ENCODE measurements at regions not wholly inside any gene's neighbourhood (a gene's known extent, or its start where the extent isn't known, plus 50 kb on each side); places are given as distances from the start of the nearest gene placed in this dataset.
A peak's percentile ranks its signal among the peaks of the same experiment; 100 is the strongest.
"Not testable (repeated sequence)": the region's sequence is repeated elsewhere in the genome, so short reads cannot be mapped to it uniquely, and the experiment has no call there.

GRCh38 chr12:43193096-43193495 lies 358.9 kb downstream of the ADAMTS20 start (continued):
- TF ChIP-seq IKZF3 (tag by site-specific recombination; IDR thresholded peaks at IDR 0.05) (0 out of 2 replicates have a peak, but pooled peaks have one; percentile 18), ZXDB (tag by site-specific recombination; IDR thresholded peaks at IDR 0.05) (peak; percentile 76), HOXD13 (CRISPR knock-in tag; IDR thresholded peaks at IDR 0.05; ENCODE audit: borderline replicate concordance) (0 out of 2 replicates have a peak, but pooled peaks have one; percentile 19), OSR2 (tag by site-specific recombination; IDR thresholded peaks at IDR 0.05) (peak; percentile 78), ZBTB44 (tag by site-specific recombination; IDR thresholded peaks at IDR 0.05) (peak; percentile 31; the same call in 1 of the 2 replicates), ZNF596 (tag by site-specific recombination; IDR thresholded peaks at IDR 0.05) (peak; percentile 48; the same call in 1 of the 2 replicates), KLF8 (tag by site-specific recombination; IDR thresholded peaks at IDR 0.05) (peak; percentile 52)
- TF ChIP-seq, protein P1, sequence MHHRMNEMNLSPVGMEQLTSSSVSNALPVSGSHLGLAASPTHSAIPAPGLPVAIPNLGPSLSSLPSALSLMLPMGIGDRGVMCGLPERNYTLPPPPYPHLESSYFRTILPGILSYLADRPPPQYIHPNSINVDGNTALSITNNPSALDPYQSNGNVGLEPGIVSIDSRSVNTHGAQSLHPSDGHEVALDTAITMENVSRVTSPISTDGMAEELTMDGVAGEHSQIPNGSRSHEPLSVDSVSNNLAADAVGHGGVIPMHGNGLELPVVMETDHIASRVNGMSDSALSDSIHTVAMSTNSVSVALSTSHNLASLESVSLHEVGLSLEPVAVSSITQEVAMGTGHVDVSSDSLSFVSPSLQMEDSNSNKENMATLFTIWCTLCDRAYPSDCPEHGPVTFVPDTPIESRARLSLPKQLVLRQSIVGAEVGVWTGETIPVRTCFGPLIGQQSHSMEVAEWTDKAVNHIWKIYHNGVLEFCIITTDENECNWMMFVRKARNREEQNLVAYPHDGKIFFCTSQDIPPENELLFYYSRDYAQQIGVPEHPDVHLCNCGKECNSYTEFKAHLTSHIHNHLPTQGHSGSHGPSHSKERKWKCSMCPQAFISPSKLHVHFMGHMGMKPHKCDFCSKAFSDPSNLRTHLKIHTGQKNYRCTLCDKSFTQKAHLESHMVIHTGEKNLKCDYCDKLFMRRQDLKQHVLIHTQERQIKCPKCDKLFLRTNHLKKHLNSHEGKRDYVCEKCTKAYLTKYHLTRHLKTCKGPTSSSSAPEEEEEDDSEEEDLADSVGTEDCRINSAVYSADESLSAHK (tag by site-specific recombination; IDR thresholded peaks at IDR 0.05) = peak; percentile 74; the same call in 1 of the 2 replicates
- TF ChIP-seq, protein P2, sequence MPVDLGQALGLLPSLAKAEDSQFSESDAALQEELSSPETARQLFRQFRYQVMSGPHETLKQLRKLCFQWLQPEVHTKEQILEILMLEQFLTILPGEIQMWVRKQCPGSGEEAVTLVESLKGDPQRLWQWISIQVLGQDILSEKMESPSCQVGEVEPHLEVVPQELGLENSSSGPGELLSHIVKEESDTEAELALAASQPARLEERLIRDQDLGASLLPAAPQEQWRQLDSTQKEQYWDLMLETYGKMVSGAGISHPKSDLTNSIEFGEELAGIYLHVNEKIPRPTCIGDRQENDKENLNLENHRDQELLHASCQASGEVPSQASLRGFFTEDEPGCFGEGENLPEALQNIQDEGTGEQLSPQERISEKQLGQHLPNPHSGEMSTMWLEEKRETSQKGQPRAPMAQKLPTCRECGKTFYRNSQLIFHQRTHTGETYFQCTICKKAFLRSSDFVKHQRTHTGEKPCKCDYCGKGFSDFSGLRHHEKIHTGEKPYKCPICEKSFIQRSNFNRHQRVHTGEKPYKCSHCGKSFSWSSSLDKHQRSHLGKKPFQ (tag by site-specific recombination; IDR thresholded peaks at IDR 0.05) = peak; percentile 45; the same call in 1 of the 2 replicates

- peak; percentile 59; the same call in 1 of the 2 replicates for TF ChIP-seq ZNF146 (tag by site-specific recombination; IDR thresholded peaks at IDR 0.05)
- H3K4me1 ChIP-seq (ENCODE audit: control insufficient read depth, insufficient read depth, low read length); H3K36me3 ChIP-seq (ENCODE audit: control insufficient read depth in 2 of 2, insufficient read depth in 1 of 2, low read length in 2 of 2); H3K4me3 ChIP-seq (ENCODE audit: low read depth, low read length); CTCF ChIA-PET; H3K9me3 ChIP-seq (ENCODE audit: control insufficient read depth, insufficient read depth, low read depth, low read length); H3K27ac ChIP-seq (ENCODE audit: extremely low read depth, low read depth, low read length): not testable (repeated sequence)
- POLR2A ChIA-PET = interaction anchor here (0.6 kb wide), 1 partner anchor 514 kb away, joined by 7 read pairs; no protein-coding TSS in a partner anchor
Measured at GRCh38 chr12:43192442-43192841, 359.6 kb downstream of the ADAMTS20 start.

- TF ChIP-seq MZF1 (tag by site-specific recombination; IDR thresholded peaks at IDR 0.05; ENCODE audit: borderline replicate concordance) = no peak
- no peak for TF ChIP-seq ZNF560 (tag by site-specific recombination; IDR thresholded peaks at IDR 0.05; ENCODE audit: borderline replicate concordance)
- TF ChIP-seq, protein P3, sequence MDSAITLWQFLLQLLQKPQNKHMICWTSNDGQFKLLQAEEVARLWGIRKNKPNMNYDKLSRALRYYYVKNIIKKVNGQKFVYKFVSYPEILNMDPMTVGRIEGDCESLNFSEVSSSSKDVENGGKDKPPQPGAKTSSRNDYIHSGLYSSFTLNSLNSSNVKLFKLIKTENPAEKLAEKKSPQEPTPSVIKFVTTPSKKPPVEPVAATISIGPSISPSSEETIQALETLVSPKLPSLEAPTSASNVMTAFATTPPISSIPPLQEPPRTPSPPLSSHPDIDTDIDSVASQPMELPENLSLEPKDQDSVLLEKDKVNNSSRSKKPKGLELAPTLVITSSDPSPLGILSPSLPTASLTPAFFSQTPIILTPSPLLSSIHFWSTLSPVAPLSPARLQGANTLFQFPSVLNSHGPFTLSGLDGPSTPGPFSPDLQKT (IDR thresholded peaks at IDR 0.05; ENCODE audit: borderline replicate concordance, low read depth, low read length) = no peak
- no peak for TF ChIP-seq SALL2 (tag by site-specific recombination; IDR thresholded peaks at IDR 0.05; ENCODE audit: borderline replicate concordance)
- TF ChIP-seq, protein P4, sequence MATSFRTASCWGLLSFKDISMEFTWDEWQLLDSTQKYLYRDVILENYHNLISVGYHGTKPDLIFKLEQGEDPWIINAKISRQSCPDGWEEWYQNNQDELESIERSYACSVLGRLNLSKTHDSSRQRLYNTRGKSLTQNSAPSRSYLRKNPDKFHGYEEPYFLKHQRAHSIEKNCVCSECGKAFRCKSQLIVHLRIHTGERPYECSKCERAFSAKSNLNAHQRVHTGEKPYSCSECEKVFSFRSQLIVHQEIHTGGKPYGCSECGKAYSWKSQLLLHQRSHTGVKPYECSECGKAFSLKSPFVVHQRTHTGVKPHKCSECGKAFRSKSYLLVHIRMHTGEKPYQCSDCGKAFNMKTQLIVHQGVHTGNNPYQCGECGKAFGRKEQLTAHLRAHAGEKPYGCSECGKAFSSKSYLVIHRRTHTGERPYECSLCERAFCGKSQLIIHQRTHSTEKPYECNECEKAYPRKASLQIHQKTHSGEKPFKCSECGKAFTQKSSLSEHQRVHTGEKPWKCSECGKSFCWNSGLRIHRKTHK (tag by site-specific recombination; IDR thresholded peaks at IDR 0.05) = no peak
- TF ChIP-seq ZSCAN5A (tag by site-specific recombination; IDR thresholded peaks at IDR 0.05) = no peak
- no peak for TF ChIP-seq PRDM1 (tag by site-specific recombination; IDR thresholded peaks at IDR 0.05)
- TF ChIP-seq ZNF626 (tag by site-specific recombination; IDR thresholded peaks at IDR 0.05) = no peak
- no peak for TF ChIP-seq ZNF221 (tag by site-specific recombination; IDR thresholded peaks at IDR 0.05; ENCODE audit: borderline replicate concordance)
- TF ChIP-seq, protein P5, sequence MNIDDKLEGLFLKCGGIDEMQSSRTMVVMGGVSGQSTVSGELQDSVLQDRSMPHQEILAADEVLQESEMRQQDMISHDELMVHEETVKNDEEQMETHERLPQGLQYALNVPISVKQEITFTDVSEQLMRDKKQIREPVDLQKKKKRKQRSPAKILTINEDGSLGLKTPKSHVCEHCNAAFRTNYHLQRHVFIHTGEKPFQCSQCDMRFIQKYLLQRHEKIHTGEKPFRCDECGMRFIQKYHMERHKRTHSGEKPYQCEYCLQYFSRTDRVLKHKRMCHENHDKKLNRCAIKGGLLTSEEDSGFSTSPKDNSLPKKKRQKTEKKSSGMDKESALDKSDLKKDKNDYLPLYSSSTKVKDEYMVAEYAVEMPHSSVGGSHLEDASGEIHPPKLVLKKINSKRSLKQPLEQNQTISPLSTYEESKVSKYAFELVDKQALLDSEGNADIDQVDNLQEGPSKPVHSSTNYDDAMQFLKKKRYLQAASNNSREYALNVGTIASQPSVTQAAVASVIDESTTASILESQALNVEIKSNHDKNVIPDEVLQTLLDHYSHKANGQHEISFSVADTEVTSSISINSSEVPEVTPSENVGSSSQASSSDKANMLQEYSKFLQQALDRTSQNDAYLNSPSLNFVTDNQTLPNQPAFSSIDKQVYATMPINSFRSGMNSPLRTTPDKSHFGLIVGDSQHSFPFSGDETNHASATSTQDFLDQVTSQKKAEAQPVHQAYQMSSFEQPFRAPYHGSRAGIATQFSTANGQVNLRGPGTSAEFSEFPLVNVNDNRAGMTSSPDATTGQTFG (tag by site-specific recombination; IDR thresholded peaks at IDR 0.05; ENCODE audit: borderline replicate concordance) = no peak
- Histone ChIP-seq H3K4me1 (ENCODE audit: control insufficient read depth, insufficient read depth, low read length) (no peaks in the 10 kb centered on the region), H3K4me3 (ENCODE audit: low read depth, low read length) (no peak overlapping the region), H3K27ac (ENCODE audit: extremely low read depth, low read depth, low read length) (no peak overlapping the region), H3K36me3 (ENCODE audit: control insufficient read depth in 2 of 2, insufficient read depth in 1 of 2, low read length in 2 of 2) (no peaks in the 10 kb centered on the region), H3K9me3 (ENCODE audit: control insufficient read depth, insufficient read depth, low read depth, low read length) (no peaks in the 10 kb centered on the region)
- ChIA-PET CTCF (no interaction called here), POLR2A (no interaction called here)
Measured at GRCh38 chr12:43180242-43180641, 371.8 kb downstream of the ADAMTS20 start.
